HG02623 (cell line): ENCODE measurements at regions not wholly inside any gene's neighbourhood (a gene's known extent, or its start where the extent isn't known, plus 50 kb on each side); places are given as distances from the start of the nearest gene placed in this dataset.
"Not testable (repeated sequence)": the region's sequence is repeated elsewhere in the genome, so short reads cannot be mapped to it uniquely, and the experiment has no call there.

Source experiments
- ATAC-seq: cut with Tn5 transposase; IDR thresholded peaks from one replicate; pipeline ENCODE4 v1.9.1; 2021; ENCODE audit warnings: moderate library complexity; ENCODE audit not compliant: unreplicated experiment

GRCh38 chr2:212913640-212914306 lies 237.6 kb downstream of the IKZF2 start:
- no peak for ATAC-seq

- ATAC-seq = no peak
Measured at GRCh38 chr2:212912445-212913103, 238.8 kb downstream of the IKZF2 start.

DNA sequence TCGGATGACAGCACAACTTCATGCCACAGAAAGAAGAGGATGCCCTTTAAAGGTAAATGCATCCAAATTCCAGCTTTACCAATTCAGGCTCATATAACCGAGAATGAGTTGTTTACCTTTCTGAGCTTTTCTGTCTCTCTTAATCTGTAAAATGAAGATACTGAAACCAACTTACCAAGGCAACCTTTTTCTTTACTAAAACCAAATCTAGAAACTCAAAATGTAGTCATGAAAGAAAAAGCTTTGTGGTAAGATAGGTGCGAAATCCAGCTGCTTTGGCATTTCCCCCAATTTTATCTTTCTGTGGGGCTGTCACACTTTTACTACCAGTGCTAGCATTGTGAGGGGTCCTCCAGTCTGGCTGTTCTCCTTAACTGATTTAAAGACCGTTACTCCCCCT lies 240.4 kb downstream of the IKZF2 start:
- no peak for ATAC-seq

- ATAC-seq = no peak
Measured at GRCh38 chr2:212908682-212909435, 242.6 kb downstream of the IKZF2 start.

DNA sequence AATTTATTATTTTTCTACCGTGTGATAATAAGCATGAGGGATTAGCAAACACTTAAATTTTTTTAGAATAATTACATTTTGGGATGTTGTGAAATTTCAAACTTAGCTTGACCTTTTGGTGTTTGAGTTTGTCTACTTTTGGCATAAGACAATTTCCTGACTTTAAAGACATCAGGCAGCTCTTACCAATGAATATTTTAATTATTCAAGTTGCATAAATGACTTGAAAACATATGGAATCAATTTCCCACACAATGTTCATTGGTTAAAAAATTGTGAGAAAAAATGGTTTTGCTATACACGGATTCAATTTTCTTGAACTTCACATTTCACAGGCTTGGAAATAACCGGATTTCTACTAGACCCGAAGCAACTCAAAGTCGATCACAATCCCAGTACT lies 243.4 kb downstream of the IKZF2 start:
- no peak for ATAC-seq

DNA sequence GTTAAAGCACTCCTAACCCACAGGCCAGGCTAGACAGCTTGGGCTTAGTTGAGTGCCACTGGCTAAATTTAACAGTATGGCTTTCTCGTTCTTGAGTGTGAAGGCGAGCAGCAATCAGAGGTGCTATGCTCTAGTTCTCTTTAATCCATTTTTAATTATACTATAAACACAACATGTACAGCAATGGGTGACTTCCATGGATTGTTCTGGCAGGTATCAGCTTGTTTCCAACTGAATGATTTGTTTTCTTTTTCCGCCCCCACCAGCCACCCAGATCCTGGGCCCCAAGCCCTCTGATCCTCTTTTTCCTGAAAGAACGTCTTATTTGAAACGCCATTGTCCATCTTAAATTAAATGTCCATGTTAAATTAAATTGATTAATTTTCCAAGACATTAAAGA lies 244.8 kb downstream of the IKZF2 start:
- no peak for ATAC-seq

DNA sequence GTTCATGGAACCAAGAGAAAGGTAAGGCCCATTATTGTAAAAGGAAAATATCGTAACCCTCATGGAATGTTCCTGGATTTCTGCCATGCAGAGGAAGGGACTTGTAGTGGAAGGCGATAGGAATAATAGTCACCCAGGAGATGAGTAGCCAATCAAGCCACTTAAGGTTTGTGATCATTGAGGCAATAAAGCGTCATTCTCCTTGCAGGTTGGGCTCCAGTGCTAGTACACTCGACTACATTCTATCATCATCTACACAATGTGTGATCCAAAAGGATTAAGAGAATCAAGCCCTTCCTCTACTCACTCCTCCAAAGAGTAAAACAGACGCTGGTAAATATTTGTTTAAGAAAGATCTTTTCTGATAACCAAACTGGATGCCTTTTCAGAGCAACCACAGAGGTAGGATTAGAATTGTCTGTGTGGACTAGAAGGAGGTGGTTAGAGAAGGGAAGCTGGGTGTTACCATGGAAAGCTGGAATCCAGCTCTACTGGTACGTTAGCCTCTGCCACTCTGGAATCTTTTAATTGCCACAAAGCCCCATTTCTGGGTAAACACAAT lies 245.7 kb downstream of the IKZF2 start:
- ATAC-seq = no peak

DNA sequence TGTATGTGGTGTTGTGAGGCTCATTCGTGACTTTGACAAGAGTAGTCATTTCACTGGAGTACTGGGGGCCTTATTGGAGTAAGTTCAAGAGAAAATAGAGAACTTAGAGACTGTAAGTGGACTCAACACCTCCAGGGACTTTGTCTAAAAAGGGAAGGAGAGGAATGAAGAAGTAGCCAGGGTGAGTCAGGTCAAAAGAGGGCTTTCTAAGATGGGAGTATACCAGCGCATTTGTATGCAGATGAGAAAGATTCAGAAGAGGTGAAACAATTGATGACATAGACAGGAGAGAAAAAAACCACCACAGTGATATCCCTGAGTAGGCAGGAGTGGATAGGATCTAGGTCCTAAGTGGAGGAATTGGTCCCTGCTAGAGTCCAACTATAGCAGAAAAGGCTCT lies 246.8 kb downstream of the IKZF2 start:
- ATAC-seq = no peak

- ATAC-seq = no peak
Measured at GRCh38 chr2:212903413-212903812, 248.0 kb downstream of the IKZF2 start.

GRCh38 chr2:212902421-212902820 lies 249.0 kb downstream of the IKZF2 start:
- no peak for ATAC-seq

GRCh38 chr2:212901604-212902275 lies 249.7 kb downstream of the IKZF2 start:
- ATAC-seq = no peak

GRCh38 chr2:212900715-212901114 lies 250.7 kb downstream of the IKZF2 start:
- no peak for ATAC-seq

DNA sequence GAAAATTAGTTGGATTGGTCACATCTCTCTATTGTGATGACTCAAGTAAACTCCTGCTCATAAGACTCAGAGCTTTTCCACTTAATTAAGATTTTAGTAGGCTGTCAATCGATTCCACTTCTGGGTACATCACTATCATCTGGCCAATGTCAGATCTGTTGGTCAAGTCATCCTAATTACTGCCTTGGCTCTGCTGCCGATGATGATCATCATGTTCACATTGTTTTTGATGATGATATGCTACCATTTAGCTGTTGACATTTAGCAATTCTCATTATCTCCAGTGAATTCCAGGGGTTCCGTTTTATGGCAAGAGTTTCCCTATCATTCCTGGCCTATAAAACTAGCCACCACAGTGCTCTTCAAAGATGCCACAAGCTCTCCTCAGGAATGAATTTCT lies 253.4 kb downstream of the IKZF2 start:
- ATAC-seq = no peak

- ATAC-seq = no peak
Measured at GRCh38 chr2:212897296-212897695, 254.1 kb downstream of the IKZF2 start.

DNA sequence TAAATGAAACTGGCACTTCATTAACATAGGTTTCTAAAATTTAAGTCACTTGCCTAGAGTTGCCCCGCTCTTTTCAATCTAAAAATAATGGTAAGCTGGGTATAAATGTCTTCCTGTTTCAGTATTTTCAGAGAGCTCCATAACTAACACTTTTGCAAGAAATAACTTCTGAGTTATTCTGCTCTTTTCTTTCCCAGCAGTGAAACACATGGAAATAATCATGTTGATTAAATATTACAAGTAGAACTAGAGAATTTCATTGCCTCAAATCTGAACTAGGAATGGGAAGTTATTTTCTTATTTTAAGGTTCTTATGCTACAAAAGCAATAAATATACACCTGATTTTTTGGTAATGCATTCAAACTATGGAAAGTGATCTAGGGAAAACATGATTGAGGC lies 257.4 kb downstream of the IKZF2 start:
- no peak for ATAC-seq

- ATAC-seq = no peak
Measured at GRCh38 chr2:212893216-212893615, 258.2 kb downstream of the IKZF2 start.

- ATAC-seq = no peak
Measured at GRCh38 chr2:212892193-212892592, 259.2 kb downstream of the IKZF2 start.

DNA sequence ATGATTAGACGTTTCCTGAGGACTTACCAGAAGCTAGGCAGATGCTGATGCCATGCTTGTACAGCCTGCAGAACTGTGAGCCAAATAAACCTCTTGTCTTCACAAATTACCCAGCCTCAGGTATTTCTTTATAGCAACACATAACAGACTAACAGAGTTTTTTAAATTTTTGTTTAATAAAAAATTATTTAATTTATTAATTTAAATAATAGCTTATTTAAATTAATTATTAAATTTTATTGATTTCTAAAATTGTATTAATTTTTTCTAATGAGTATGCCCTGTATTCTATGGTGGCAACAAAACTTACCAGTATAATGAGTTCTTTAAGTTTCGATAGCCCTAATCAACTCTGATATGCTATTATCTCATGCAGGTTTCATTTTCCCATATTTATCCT lies 259.8 kb downstream of the IKZF2 start:
- no peak for ATAC-seq

GRCh38 chr2:212882626-212883025 lies 268.8 kb downstream of the IKZF2 start:
- ATAC-seq = no peak

GRCh38 chr2:212876556-212876955 lies 274.9 kb downstream of the IKZF2 start:
- ATAC-seq = not testable (repeated sequence)

GRCh38 chr2:212875950-212876349 lies 275.5 kb downstream of the IKZF2 start:
- ATAC-seq = not testable (repeated sequence)
